Mesodermal cell (in vitro differentiated cells): ENCODE measurements at regions not wholly inside any gene's neighbourhood (a gene's known extent, or its start where the extent isn't known, plus 50 kb on each side); places are given as distances from the start of the nearest gene placed in this dataset.

ENCODE experiments used
- H3K27ac ChIP-seq: 2 replicates; pipeline ENCODE4 v1.7.0; 2013; ENCODE audit warnings: mild to moderate bottlenecking, low read depth, low read length, moderate library complexity; ENCODE audit not compliant: severe bottlenecking
- H3K36me3 ChIP-seq: 2 replicates; pipeline ENCODE4 v1.7.1; 2013; ENCODE audit warnings: mild to moderate bottlenecking, low read length, moderate library complexity; ENCODE audit not compliant: control insufficient read depth, insufficient read depth
- H3K4me1 ChIP-seq: one replicate; pipeline ENCODE4 v1.7.1; 2013; ENCODE audit warnings: mild to moderate bottlenecking, low read length; ENCODE audit not compliant: insufficient read depth, control insufficient read depth, poor library complexity, severe bottlenecking
- H3K4me3 ChIP-seq: 2 replicates; pipeline ENCODE4 v1.7.0; 2013; ENCODE audit warnings: low read length, control low read depth, mild to moderate bottlenecking; ENCODE audit not compliant: insufficient read depth, poor library complexity, severe bottlenecking; ENCODE audit errors: extremely low read depth
- H3K9me3 ChIP-seq: 2 replicates; pipeline ENCODE4 v1.7.1; 2013; ENCODE audit warnings: mild to moderate bottlenecking, low read length, moderate library complexity; ENCODE audit not compliant: control insufficient read depth
- WGBS, 2 experiments: methylation state at CpG; one replicate each; pipeline ENCODE4 v1.1.5; 2013; ENCODE audit warnings: missing lambda C conversion rate in 2 of 2; ENCODE audit not compliant: insufficient coverage in 2 of 2; 5-methylcytosine and 5-hydroxymethylcytosine counted together

- Histone ChIP-seq H3K27ac (no peak overlapping the region), H3K4me1 (no peaks in the 10 kb centered on the region), H3K4me3 (no peak overlapping the region), H3K36me3 (no peaks in the 10 kb centered on the region), H3K9me3 (peaks cover 31% of the 10 kb centered on the region)
- WGBS, 2 experiments = 94 to 95% methylated on average over 5 of the region's 5 CpGs
Observed at GRCh38 chr5:68930139-68930538, 163.7 kb upstream of the SLC30A5 start.

GRCh38 chr5:68932830-68933434, 160.9 kb upstream of the SLC30A5 start:
- H3K4me3 ChIP-seq = no peak overlapping the region
- H3K27ac ChIP-seq = no peak overlapping the region
- H3K9me3 ChIP-seq = peaks cover 31% of the 10 kb centered on the region
- H3K4me1 ChIP-seq = no peaks in the 10 kb centered on the region
- no peaks in the 10 kb centered on the region for H3K36me3 ChIP-seq
- WGBS, 2 experiments = 88 to 90% methylated on average over 2 to 3 of the region's 3 CpGs

- Histone ChIP-seq H3K4me1 (no peaks in the 10 kb centered on the region), H3K27ac (no peak overlapping the region), H3K9me3 (no peaks in the 10 kb centered on the region), H3K36me3 (no peaks in the 10 kb centered on the region), H3K4me3 (no peak overlapping the region)
- WGBS, 2 experiments = 88 to 100% methylated on average over 1 to 2 of the region's 2 CpGs
Observed at GRCh38 chr5:68942169-68942568, 151.6 kb upstream of the SLC30A5 start.

GRCh38 chr5:68946728-68947127, 147.1 kb upstream of the SLC30A5 start:
- H3K4me3 ChIP-seq = no peak overlapping the region
- H3K4me1 ChIP-seq = peaks cover 16% of the 10 kb centered on the region
- no peak overlapping the region for H3K27ac ChIP-seq
- H3K36me3 ChIP-seq = no peaks in the 10 kb centered on the region
- 100% methylated on average over 3 of the region's 3 CpGs; no CpG with 5 or more reads in 1 of the 2 experiments for WGBS, 2 experiments
- no peaks in the 10 kb centered on the region for H3K9me3 ChIP-seq

- Histone ChIP-seq H3K4me1 (peaks cover 16% of the 10 kb centered on the region), H3K36me3 (no peaks in the 10 kb centered on the region), H3K4me3 (no peak overlapping the region), H3K27ac (no peak overlapping the region), H3K9me3 (no peaks in the 10 kb centered on the region)
- WGBS, 2 experiments = 77 to 82% methylated on average over 2 of the region's 2 CpGs
Observed at GRCh38 chr5:68947986-68948385, 145.8 kb upstream of the SLC30A5 start.

- WGBS, 2 experiments = 81 to 93% methylated on average over 3 of the region's 3 CpGs
- Histone ChIP-seq H3K9me3 (no peaks in the 10 kb centered on the region), H3K4me3 (no peak overlapping the region), H3K27ac (no peak overlapping the region), H3K4me1 (peaks cover 16% of the 10 kb centered on the region), H3K36me3 (no peaks in the 10 kb centered on the region)
Observed at GRCh38 chr5:68949256-68949655, 144.6 kb upstream of the SLC30A5 start.

GRCh38 chr5:68949711-68950110, 144.1 kb upstream of the SLC30A5 start:
- Histone ChIP-seq H3K4me3 (no peak overlapping the region), H3K27ac (no peak overlapping the region), H3K4me1 (peaks cover 16% of the 10 kb centered on the region), H3K36me3 (no peaks in the 10 kb centered on the region), H3K9me3 (no peaks in the 10 kb centered on the region)
- WGBS, 2 experiments = 53% methylated on average over 2 of the region's 4 CpGs; no CpG with 5 or more reads in 1 of the 2 experiments

GRCh38 chr5:68950125-68950524, 143.7 kb upstream of the SLC30A5 start:
- Histone ChIP-seq H3K36me3 (no peaks in the 10 kb centered on the region), H3K27ac (no peak overlapping the region), H3K4me3 (no peak overlapping the region), H3K9me3 (no peaks in the 10 kb centered on the region), H3K4me1 (peaks cover 16% of the 10 kb centered on the region)
- WGBS, 2 experiments = 18 to 53% methylated on average over 1 to 3 of the region's 6 CpGs

GRCh38 chr5:68950930-68951329, 142.9 kb upstream of the SLC30A5 start:
- H3K9me3 ChIP-seq = no peaks in the 10 kb centered on the region
- H3K27ac ChIP-seq = no peak overlapping the region
- no peaks in the 10 kb centered on the region for H3K36me3 ChIP-seq
- WGBS, 2 experiments = 93 to 100% methylated on average over 1 of the region's 1 CpG
- H3K4me1 ChIP-seq = peaks cover 16% of the 10 kb centered on the region
- H3K4me3 ChIP-seq = no peak overlapping the region

GRCh38 chr5:68953231-68953874, 140.5 kb upstream of the SLC30A5 start:
- H3K27ac ChIP-seq = no peak overlapping the region
- no peaks in the 10 kb centered on the region for H3K9me3 ChIP-seq
- 84 to 100% methylated on average over 2 of the region's 3 CpGs for WGBS, 2 experiments
- peaks cover 16% of the 10 kb centered on the region for H3K4me1 ChIP-seq
- no peaks in the 10 kb centered on the region for H3K36me3 ChIP-seq
- H3K4me3 ChIP-seq = no peak overlapping the region

- no peak overlapping the region for H3K4me3 ChIP-seq
Observed at GRCh38 chr5:68953875-68954617, 139.8 kb upstream of the SLC30A5 start.

More at GRCh38 chr5:68953875-68954617, 139.8 kb upstream of the SLC30A5 start:
- Histone ChIP-seq H3K27ac (no peak overlapping the region), H3K4me1 (peaks cover 16% of the 10 kb centered on the region), H3K36me3 (no peaks in the 10 kb centered on the region), H3K9me3 (no peaks in the 10 kb centered on the region)
- 77 to 91% methylated on average over 3 to 4 of the region's 9 CpGs for WGBS, 2 experiments
